Smooth muscle cell (in vitro differentiated cells): ENCODE measurements at regions not wholly inside any gene's neighbourhood (a gene's known extent, or its start where the extent isn't known, plus 50 kb on each side); places are given as distances from the start of the nearest gene placed in this dataset.

Experiments
- DNase-seq: peaks from one replicate; lab custom pipeline; 2025; ENCODE audit not compliant: unreplicated experiment; lab: John Stamatoyannopoulos, UW
- H2AFZ ChIP-seq: fragments of 200-600 bp; sonication (generic); 2 replicates; pipeline ENCODE4 v1.6.0; 2016; ENCODE audit warnings: antibody characterized with exemption, low read depth, mild to moderate bottlenecking
- H3F3A ChIP-seq: fragments of 200-600 bp; sonication (generic); 2 replicates; pipeline ENCODE4 v1.6.0; 2017; ENCODE audit warnings: antibody characterized with exemption, low read depth
- H3K27ac ChIP-seq: fragments of 200-600 bp; sonication (generic); 2 replicates; pipeline ENCODE4 v1.5.1; 2016; ENCODE audit warnings: low read depth, mild to moderate bottlenecking
- H3K27me3 ChIP-seq: fragments of 200-600 bp; sonication (generic); 2 replicates; pipeline ENCODE4 v1.6.1; 2016; ENCODE audit warnings: low read depth, mild to moderate bottlenecking
- H3K36me3 ChIP-seq: fragments of 200-600 bp; sonication (generic); 2 replicates; pipeline ENCODE4 v1.5.1; 2016; ENCODE audit warnings: low read depth
- H3K4me1 ChIP-seq: fragments of 200-600 bp; sonication (generic); 2 replicates; pipeline ENCODE4 v1.5.1; 2016; ENCODE audit warnings: low read depth
- H3K4me2 ChIP-seq: fragments of 200-600 bp; sonication (generic); 2 replicates; pipeline ENCODE4 v1.6.0; 2016; ENCODE audit warnings: mild to moderate bottlenecking
- H3K4me3 ChIP-seq: fragments of 200-600 bp; sonication (generic); 2 replicates; pipeline ENCODE4 v1.5.1; 2016; ENCODE audit warnings: mild to moderate bottlenecking
- H3K79me2 ChIP-seq: fragments of 200-600 bp; sonication (generic); 2 replicates; pipeline ENCODE4 v1.6.0; 2016; ENCODE audit warnings: low read depth, mild to moderate bottlenecking
- H3K9ac ChIP-seq: fragments of 200-600 bp; sonication (generic); 2 replicates; pipeline ENCODE4 v1.6.0; 2016; ENCODE audit warnings: low read depth
- H3K9me3 ChIP-seq: fragments of 200-600 bp; sonication (generic); replicated peaks from 2 replicates; pipeline ENCODE4 v1.5.1; 2016; ENCODE audit warnings: low read depth
- H4K20me1 ChIP-seq: fragments of 200-600 bp; sonication (generic); 2 replicates; pipeline ENCODE4 v1.6.0; 2016; ENCODE audit warnings: low read depth
- WGBS: methylation state at CpG from one replicate; pipeline ENCODE4 v1.1.7; 2016; ENCODE audit warnings: low lambda C conversion rate; 5-methylcytosine and 5-hydroxymethylcytosine counted together
- TF ChIP-seq, protein P1 (sequence below): fragments of 200-600 bp; sonication (generic); IDR thresholded peaks from 2 replicates; pipeline ENCODE4 v1.5.1; 2017; ENCODE audit warnings: borderline replicate concordance, mild to moderate bottlenecking, antibody characterized with exemption; ENCODE audit not compliant: insufficient read depth, poor library complexity, severe bottlenecking

DNA sequence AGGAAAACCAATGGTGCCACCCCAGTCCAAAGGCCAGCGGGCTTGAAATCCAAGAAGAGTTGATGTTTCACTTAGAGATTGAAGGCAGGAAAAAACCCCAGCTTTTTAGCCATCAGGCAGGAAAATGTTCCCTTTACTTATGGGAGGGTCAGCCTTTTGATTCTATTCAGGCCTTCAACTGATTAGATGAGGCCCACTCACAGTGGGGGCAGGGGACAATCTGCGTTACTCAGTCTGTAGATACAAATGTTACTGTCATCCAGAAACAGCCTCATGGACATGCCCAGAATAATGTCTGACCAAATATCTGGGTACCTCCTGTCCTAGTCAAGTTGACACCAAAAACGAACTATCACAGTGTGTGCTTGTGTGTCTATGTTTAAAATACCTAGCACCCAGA, 121.2 kb upstream of the KCNQ5 start:
- no peaks in the 10 kb centered on the region for H3K9me3 ChIP-seq
- no peaks in the 10 kb centered on the region for H3K79me2 ChIP-seq
- no peaks in the 10 kb centered on the region for H3K27me3 ChIP-seq
- no peak overlapping the region for H3K27ac ChIP-seq
- no peak overlapping the region for H2AFZ ChIP-seq
- H3K4me1 ChIP-seq, result no peaks in the 10 kb centered on the region
- no peak overlapping the region for H3K4me3 ChIP-seq
- WGBS, result 91% methylated on average over 3 of the region's 3 CpGs
- H3K4me2 ChIP-seq, result no peak overlapping the region
- H3K9ac ChIP-seq, result no peak overlapping the region
- H4K20me1 ChIP-seq, result no peaks in the 10 kb centered on the region
- H3F3A ChIP-seq, result no peaks in the 10 kb centered on the region
- H3K36me3 ChIP-seq, result no peaks in the 10 kb centered on the region
- DNase-seq, result no peak
- TF ChIP-seq, protein P1, sequence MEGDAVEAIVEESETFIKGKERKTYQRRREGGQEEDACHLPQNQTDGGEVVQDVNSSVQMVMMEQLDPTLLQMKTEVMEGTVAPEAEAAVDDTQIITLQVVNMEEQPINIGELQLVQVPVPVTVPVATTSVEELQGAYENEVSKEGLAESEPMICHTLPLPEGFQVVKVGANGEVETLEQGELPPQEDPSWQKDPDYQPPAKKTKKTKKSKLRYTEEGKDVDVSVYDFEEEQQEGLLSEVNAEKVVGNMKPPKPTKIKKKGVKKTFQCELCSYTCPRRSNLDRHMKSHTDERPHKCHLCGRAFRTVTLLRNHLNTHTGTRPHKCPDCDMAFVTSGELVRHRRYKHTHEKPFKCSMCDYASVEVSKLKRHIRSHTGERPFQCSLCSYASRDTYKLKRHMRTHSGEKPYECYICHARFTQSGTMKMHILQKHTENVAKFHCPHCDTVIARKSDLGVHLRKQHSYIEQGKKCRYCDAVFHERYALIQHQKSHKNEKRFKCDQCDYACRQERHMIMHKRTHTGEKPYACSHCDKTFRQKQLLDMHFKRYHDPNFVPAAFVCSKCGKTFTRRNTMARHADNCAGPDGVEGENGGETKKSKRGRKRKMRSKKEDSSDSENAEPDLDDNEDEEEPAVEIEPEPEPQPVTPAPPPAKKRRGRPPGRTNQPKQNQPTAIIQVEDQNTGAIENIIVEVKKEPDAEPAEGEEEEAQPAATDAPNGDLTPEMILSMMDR, result no peak

DNA sequence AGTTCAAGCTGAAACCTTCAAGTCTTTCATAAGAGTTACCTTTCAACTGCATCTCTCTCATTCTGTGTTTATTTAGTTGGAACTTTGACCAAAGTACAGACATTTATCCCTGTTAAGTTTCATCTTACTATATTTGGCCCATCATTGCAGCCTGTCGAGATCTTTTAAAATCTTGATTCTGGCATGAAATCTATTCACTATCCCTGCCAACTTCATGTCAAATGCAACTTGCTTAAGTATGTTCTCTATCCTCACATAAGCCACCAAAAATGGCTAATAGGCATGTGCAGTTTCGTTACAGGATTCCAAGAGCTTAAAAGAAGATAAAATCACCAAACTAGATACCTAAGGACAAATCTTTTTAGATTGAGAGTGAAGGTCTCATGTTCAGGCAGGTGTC, 117.5 kb upstream of the KCNQ5 start:
- WGBS, result 89% methylated on average over 2 of the region's 2 CpGs
- H3K4me2 ChIP-seq, result no peak overlapping the region
- H3K9ac ChIP-seq, result no peak overlapping the region
- no peaks in the 10 kb centered on the region for H3K4me1 ChIP-seq
- no peaks in the 10 kb centered on the region for H4K20me1 ChIP-seq
- H3K36me3 ChIP-seq, result no peaks in the 10 kb centered on the region
- H3K27me3 ChIP-seq, result no peaks in the 10 kb centered on the region
- H3F3A ChIP-seq, result no peaks in the 10 kb centered on the region
- no peaks in the 10 kb centered on the region for H3K79me2 ChIP-seq
- H3K9me3 ChIP-seq, result no peaks in the 10 kb centered on the region
- TF ChIP-seq, protein P1, result no peak
- no peak for DNase-seq
- no peak overlapping the region for H3K27ac ChIP-seq
- H2AFZ ChIP-seq, result no peak overlapping the region
- no peak overlapping the region for H3K4me3 ChIP-seq

DNA sequence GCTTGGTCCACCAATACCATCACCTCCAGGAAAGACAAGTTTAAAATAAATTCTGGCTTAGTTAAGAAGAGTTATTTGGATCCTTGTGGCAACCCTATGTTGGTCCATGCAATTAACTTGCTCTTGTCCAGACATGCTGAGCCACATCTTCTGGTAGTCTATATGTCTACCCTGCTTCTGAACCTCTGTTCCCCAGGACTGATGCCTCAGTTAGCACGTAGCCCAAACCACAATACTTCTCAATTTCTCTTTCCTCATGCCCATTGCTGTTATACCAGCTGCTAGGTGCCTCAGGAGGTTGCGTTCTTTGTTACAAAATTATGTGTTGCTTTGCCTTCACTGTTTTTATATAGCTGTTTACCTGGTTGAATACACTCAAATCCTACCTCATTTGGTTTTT, 116.4 kb upstream of the KCNQ5 start:
- no peaks in the 10 kb centered on the region for H3F3A ChIP-seq
- no peaks in the 10 kb centered on the region for H3K27me3 ChIP-seq
- no peak overlapping the region for H3K4me2 ChIP-seq
- H3K4me1 ChIP-seq, result no peaks in the 10 kb centered on the region
- no peak overlapping the region for H3K4me3 ChIP-seq
- H3K27ac ChIP-seq, result no peak overlapping the region
- H2AFZ ChIP-seq, result no peak overlapping the region
- DNase-seq, result no peak
- no peaks in the 10 kb centered on the region for H4K20me1 ChIP-seq
- H3K79me2 ChIP-seq, result no peaks in the 10 kb centered on the region
- no peaks in the 10 kb centered on the region for H3K9me3 ChIP-seq
- no peak overlapping the region for H3K9ac ChIP-seq
- 72% methylated on average over 2 of the region's 2 CpGs for WGBS
- TF ChIP-seq, protein P1, result no peak
- H3K36me3 ChIP-seq, result no peaks in the 10 kb centered on the region

DNA sequence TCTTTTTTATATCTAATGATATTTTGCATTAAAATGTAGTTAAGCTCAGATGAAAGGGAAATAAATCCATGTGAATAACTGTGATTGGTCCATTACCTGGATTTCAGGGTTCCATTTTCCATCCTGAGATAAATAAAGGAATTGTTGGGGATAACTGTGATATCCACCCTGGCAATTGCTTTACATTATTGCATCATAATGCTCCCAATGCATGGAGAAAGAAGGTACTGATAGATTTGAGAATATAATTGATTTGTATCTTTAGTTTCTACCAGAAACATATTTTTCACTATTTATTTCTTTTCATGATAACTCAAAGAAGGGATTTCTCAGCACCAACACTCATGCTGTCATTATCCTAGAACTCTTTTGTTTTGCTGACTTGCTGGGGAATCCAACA, 102.0 kb upstream of the KCNQ5 start:
- Histone ChIP-seq H3K4me3 (no peak overlapping the region), H3K79me2 (no peaks in the 10 kb centered on the region), H3K27me3 (no peaks in the 10 kb centered on the region), H3K9me3 (no peaks in the 10 kb centered on the region), H3K36me3 (no peaks in the 10 kb centered on the region), H3K4me2 (no peak overlapping the region), H2AFZ (no peak overlapping the region), H4K20me1 (no peaks in the 10 kb centered on the region), H3K9ac (no peak overlapping the region), H3K4me1 (no peaks in the 10 kb centered on the region), H3F3A (no peaks in the 10 kb centered on the region), H3K27ac (no peak overlapping the region)
- TF ChIP-seq, protein P1, result no peak
- DNase-seq, result no peak
